HG03280 (cell line): ENCODE measurements at regions not wholly inside any gene's neighbourhood (a gene's known extent, or its start where the extent isn't known, plus 50 kb on each side); places are given as distances from the start of the nearest gene placed in this dataset.

Experiments
- ATAC-seq: cut with Tn5 transposase; IDR thresholded peaks from one replicate; pipeline ENCODE4 v1.9.1; 2021; ENCODE audit warnings: mild to moderate bottlenecking, moderate library complexity; ENCODE audit not compliant: unreplicated experiment

DNA sequence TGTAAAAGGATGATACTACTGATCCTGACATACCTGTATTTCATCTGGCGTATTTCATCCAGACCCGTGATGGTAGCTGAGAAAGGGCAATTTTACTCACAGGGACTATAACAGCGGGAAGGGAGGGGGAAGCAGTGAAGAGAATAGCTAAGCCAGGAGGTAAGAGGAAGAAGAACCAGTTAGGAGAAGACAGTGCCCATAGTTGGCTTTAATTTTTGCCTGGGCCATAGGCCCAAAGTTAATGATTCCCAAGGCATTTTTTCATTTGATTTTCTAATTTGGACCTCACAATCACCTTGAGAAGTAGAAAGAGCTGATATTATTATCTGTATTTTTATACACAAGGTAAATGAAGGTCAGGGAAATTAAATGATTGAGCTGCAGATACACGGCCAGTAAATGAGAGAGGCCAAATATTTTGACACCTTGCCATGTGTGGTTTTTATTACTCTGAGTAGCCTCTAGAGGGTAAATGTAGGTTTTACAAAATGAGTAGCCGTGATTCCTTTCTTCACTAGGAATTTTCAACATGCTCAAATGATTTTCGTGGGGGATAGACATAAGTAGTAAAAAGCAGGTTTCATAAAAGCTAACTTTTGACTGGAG, 382.2 kb downstream of the FUT8 start:
- no peak for ATAC-seq

- no peak for ATAC-seq
These were observed 385.7 kb downstream of the FUT8 start for GRCh38 chr14:65798216-65798615.

GRCh38 chr14:65800694-65801093, 388.2 kb downstream of the FUT8 start:
- no peak for ATAC-seq

DNA sequence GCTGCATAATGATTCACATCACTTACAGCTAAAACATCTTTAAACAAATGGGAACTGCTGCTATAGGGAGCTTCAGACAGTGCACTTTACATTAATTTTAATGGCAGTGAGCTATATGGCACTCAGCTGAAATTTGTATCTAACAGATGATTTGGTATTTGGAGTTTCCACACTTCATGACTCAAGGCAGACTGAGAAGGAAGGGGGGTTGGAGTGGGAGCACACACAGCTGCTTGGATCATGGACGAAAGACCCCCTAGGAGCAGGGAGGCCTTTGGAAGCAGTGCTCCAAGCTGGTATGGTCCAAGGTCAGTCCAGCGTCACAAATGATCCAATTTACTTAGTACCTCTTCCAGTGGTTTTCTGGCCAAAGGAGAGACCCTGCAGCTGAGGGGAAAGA, 389.7 kb downstream of the FUT8 start:
- ATAC-seq = no peak

GRCh38 chr14:65803885-65804284, 391.4 kb downstream of the FUT8 start:
- no peak for ATAC-seq

DNA sequence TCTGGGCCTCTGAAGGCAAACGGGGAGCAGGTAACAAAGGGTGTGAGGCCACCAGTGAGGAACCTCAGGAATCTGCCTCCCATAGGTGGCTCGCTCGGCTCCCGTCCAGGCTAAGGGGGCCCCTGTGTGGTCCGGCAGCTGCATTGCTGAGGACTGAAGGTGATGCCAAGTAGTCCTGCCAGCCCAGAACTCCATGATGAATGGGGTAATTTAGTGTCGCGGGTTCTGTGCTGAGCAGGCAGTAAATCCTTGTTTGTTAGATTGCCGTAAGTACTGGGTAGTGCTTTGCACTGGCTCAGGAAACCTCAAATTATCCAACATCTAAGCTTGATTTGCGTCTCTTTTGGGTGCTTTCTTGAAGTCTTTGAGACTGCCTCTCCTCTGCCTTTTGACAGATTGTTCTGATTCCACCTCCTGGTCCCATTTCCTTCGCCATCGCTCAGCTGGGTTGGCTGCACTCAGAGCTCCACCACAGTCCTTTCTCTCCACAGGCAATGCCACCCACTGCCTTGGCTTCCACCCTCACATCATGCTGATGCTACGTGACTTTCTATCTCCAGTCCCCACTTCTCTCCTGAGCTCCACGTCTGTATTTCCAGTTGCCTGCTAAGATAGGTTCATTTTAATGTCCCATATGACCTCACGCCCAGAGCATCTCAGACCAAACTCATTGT, 392.0 kb downstream of the FUT8 start:
- ATAC-seq = no peak

DNA sequence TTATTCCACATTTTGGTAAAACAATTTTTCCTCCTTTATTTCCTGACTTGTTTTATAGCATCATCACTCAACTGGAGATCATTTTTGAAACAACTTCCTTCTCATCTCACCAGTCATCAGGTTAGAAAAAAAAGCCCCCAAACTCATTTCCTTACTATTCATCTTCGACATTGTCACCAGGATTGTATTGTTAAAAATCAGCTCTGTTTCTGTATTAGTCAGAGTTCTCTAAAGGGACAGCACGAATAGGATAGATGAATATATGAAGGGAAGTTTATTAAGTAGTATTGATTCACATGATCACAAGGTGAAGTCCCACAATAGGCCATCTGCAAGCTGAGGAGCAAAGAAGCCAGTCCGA, 392.6 kb downstream of the FUT8 start:
- ATAC-seq = no peak

DNA sequence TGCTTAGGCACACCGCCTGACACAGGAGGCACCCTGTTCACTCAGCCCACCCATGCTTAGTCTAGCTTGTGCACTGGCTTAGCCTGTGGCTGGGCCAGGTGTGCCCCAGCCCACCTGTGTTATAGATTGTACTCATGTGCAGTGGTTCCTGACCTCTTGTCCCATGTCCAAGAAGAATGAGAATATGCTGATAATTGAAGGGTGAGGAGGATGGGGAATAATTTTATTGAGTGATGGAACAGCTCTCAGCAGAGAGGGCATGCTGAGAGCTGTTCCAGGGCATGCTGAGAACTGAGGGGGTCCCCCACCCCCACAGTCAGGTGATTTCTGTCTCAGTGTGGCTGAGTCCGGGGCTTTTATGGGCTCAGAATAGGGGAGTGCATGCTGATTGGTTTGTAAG, 395.9 kb downstream of the FUT8 start:
- ATAC-seq = no peak

- ATAC-seq = no peak
These were observed 397.8 kb downstream of the FUT8 start for GRCh38 chr14:65810322-65810721.

GRCh38 chr14:65813760-65814384, 401.3 kb downstream of the FUT8 start:
- ATAC-seq = no peak

DNA sequence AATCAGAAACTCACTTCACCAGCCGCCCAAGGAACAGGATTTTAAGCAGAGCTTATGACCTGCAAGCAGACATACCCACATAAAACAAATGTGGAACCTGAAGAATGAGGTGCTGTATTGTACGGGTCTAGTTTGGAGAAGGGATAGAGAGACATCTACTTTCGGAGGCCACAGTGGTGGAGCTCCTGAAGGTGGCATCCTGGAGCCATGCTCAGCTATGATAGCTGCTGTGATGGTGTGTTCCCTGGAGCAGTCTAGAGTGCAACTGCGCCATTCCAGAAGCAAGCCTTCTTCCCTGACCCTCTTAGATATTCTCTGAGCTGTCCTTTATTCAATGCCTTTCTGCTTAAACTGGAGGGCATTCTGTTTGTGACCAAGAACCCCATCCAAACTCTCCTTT, 402.6 kb downstream of the FUT8 start:
- ATAC-seq = no peak

DNA sequence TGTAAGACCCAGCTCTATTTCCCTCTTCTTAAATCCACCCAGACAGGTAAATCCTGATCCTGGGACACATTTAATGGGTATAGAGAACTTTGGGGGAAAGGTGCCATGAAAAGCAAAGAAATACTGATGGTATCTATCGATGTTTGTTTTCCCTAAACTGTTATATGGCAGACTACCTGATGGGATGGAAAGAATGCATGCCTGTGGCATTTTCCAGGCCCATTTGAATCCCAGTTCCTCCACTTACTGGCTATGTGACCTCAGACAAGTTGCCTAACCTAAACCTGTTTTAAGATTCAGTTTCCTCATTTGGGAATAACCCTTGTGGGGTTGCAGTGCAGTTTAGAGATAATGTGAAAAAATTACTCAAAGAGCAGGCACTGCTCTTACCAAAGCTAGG, 404.5 kb downstream of the FUT8 start:
- ATAC-seq = no peak

GRCh38 chr14:65819569-65819968, 407.0 kb downstream of the FUT8 start:
- no peak for ATAC-seq

DNA sequence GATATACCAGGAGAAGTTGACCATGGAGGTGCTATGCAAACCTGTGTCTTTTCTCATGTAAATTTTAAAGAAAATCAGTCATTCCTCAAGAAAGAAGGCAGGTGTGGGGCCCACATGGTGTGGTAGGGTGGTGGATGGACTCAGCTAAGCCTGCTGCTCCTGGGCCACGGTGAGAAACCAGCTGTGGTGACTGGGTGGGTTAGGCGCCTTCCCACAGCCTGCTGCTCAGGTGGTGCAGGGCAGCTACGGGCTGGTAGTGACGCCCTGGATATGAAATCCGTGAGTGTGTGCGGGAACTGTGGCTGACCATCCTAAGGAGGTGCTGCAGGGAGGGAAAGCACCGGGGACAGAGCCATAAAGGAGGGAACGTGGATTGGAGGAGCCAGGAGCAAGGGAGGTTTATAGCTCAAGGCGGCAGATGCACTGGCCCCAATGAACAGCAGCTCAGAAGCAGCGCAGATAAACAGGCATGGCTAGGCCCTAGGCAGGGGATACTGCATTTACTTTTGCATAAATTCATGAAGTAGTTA, 408.8 kb downstream of the FUT8 start:
- ATAC-seq = no peak

DNA sequence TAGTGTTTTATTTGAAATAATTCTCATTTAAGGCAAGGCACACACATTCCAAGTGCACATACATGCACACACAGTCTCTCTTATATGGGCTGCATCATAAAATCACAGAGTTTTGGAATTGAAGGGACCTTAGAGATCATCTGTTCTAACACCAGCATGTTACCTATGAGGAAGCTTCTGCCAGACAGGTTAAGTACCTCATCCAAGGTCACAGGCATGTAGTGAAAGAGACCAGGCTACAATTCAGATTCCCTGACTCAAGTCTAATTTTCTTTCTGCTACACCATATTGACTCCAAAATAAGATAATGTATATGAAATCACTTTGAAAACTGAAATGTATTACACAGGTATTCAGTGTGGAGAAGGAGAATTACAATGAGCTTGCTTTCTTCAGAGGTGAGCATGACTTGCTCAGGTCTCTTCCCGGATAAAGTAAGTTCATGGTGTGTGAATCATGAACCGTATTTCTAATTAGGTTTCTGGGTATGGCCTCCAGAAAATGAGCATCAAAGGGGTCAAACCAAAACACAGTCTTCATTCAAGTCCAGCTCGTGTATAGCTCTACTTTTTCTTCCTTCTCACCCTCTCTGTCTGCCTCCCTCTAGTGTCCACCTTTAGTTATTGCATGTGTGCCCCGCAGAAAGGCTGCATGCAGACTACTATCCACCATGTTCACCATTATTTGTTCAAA, 411.9 kb downstream of the FUT8 start:
- ATAC-seq = no peak

GRCh38 chr14:65824978-65825299, 412.4 kb downstream of the FUT8 start:
- no peak for ATAC-seq

- ATAC-seq = no peak
These were observed 414.4 kb downstream of the FUT8 start for GRCh38 chr14:65826946-65827345.

DNA sequence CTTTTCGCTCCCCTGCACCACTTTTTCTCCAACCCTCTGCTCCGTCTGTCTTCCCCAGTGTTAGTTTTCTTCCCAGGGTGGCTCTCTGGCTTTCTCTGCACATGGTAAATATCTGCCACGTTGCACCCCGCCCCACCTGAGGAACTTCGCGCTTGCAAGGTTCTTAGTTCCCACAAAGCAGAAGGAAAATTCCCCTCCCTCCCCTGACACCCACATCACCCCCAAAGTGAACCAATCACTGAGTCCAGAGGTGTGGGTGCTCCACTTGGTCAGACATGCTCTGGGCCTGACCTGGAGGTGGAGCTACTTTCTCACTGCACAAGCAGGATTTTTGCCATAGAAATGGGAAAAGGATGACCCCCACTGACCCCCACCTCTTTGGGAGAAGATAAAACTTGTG, 415.0 kb downstream of the FUT8 start:
- no peak for ATAC-seq

DNA sequence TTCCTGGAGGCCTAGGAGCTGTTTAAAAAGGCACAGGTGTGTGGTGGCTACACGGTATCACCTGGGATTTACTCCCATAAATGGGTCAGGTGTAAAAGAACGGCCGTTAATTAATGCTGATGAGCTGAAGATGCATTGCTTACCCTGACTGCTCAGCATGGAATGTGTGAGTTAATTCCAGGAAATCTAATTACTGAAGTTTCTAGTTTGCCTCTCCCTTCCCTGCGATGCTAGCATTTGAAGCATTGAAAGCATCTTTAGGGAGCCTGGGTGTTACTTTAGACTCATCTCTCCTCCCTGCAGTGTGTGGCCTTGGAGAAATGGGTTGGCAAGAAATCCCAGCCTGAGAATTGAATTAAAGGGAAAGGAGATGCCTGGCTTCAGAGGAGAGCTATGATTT, 415.9 kb downstream of the FUT8 start:
- no peak for ATAC-seq

DNA sequence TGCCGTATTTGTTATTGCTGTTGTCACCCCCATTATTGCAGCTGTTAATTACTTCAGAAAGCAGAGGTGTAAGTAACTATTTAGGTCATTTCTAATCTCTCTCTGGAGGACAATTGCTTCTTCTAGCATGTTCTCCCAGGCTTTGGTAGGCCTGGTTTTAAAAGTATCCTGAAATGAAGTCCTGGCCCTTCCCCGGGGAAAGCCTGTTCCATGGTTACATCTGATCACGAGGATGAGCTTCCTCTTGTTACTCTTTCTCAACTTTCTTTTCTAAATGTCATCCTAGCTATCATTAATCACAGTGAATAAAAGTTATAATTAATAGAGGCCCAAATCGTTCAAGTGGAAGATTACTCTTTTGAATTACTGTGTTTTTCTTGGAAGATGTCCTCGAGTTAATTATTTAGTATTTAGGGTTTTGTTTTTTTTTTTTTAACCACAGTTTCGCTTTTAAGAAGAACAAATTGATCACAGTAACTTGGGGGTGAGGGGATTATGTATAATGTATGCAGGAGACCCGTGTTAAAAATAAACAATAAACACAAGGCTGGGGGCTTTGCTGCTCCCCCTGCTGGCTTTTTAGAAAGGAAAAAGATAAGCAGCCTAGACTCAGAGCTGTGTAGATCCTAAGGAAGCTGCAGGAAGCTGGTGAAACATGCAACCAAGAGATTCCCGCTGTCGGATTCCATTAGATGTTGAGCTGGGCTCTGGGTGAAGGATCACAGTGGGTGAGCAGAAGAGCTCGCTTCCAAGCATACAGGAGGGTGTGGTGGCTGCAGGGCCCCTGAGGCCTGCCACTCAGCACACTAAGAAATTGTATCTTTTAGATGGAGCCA, 420.1 kb downstream of the FUT8 start:
- no peak for ATAC-seq

DNA sequence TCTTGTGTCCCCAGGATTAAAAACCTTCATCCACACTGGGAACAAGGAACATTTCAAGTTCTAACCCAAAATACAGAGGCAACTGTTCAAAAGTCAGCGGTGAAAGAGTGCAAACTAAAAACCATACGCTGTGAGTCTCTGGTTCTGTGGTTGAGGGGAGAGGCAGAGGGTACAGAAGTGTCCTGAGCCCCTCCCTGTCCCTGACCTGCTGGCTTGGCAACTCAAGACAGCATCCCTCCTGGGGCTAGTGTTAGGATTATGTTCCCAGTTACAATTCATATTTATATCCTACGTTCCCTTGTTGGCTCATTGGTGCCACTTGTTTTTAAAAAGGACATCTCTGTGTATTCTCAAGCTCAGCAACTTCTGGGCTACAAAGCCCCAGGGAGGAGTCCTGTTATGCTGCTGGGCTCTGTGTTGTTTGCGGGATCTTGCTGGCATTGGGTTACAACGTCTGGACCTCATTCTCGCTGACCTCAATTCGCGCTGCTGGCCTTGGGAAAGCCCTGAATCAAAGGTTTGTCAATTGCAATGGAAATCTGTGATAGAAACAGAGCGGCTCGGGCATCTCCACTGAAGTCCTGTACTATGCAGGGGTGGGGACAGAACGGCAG, 420.8 kb downstream of the FUT8 start:
- ATAC-seq = no peak
